Activated naive CD8-positive, alpha-beta T cell treated with anti-CD3 and anti-CD28 coated beads, Interleukin-2, amount 50 U/mL, for 24 hours (primary cell): ENCODE measurements at regions not wholly inside any gene's neighbourhood (a gene's known extent, or its start where the extent isn't known, plus 50 kb on each side); places are given as distances from the start of the nearest gene placed in this dataset.

Experiments used
- ATAC-seq: fragments of 150-1000 bp; cut with Tn5 transposase; one replicate; pipeline ENCODE4 v1.10.0; 2021
- DNase-seq: peaks from one replicate; pipeline ENCODE4 v3.0.0; 2021
- H3K27ac Mint-ChIP-seq: one replicate; pipeline ENCODE4 v1.8.0; 2021; ENCODE audit warnings: mild to moderate bottlenecking, mixed read lengths
- H3K27me3 Mint-ChIP-seq: one replicate; pipeline ENCODE4 v1.8.0; 2021; ENCODE audit warnings: mixed read lengths
- H3K36me3 Mint-ChIP-seq: one replicate; pipeline ENCODE4 v1.8.0; 2021; ENCODE audit warnings: low read depth, mixed read lengths
- H3K4me1 Mint-ChIP-seq: one replicate; pipeline ENCODE4 v1.8.0; 2021; ENCODE audit warnings: mixed read lengths
- H3K4me3 Mint-ChIP-seq: one replicate; pipeline ENCODE4 v1.8.0; 2021; ENCODE audit warnings: mild to moderate bottlenecking, moderate library complexity, mixed read lengths
- H3K9me3 Mint-ChIP-seq: one replicate; pipeline ENCODE4 v1.8.0; 2021; ENCODE audit warnings: mixed read lengths

DNA sequence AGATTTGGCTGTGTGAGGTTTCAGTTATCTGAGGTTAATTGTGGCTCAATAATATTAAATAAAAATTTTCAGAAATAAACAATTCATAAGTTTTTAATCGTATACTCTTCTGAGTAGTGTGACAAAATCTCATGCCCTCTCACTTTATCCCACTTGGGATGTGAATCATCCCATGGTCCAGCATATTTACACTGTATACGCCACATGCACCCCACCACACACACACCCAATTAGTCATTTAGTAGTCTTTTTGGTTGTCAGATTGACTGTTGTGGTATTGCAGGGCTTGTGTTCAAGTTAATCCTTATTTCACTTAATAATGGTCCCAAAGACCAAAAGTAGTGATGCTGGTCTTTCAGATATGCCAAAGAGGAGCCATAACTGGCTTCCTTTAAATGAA lies 66.4 kb upstream of the PCDH9 start:
- peaks cover 5% of the 10 kb centered on the region for H3K9me3 Mint-ChIP-seq
- H3K4me1 Mint-ChIP-seq, result no peaks in the 10 kb centered on the region
- no peak overlapping the region for H3K27ac Mint-ChIP-seq
- no peak overlapping the region for H3K4me3 Mint-ChIP-seq
- H3K27me3 Mint-ChIP-seq, result no peaks in the 10 kb centered on the region
- no peaks in the 10 kb centered on the region for H3K36me3 Mint-ChIP-seq
- ATAC-seq (no peak), DNase-seq (no peak)

DNA sequence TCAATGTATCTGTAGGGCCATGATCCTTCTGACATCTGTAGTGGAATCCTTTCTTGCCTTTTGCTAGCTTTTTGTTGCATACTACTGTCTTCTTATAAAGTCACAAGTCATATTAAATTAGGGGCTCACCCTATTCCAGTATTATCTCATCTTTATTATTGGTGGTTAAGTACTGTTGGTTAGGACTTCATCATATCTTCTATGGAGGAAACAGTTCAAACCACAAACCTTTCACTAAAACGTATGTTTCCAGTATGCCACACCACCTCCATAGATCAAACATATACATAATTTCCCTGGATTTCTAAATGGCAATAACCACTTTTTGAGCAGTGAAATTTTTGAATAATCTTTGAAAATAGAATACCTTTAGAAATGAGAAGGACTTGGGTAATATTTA lies 62.8 kb upstream of the PCDH9 start:
- no peak overlapping the region for H3K4me3 Mint-ChIP-seq
- ATAC-seq (no peak), DNase-seq (no peak)
- peaks cover 11% of the 10 kb centered on the region for H3K9me3 Mint-ChIP-seq
- H3K27me3 Mint-ChIP-seq, result no peaks in the 10 kb centered on the region
- no peaks in the 10 kb centered on the region for H3K36me3 Mint-ChIP-seq
- H3K4me1 Mint-ChIP-seq, result no peaks in the 10 kb centered on the region
- no peak overlapping the region for H3K27ac Mint-ChIP-seq

DNA sequence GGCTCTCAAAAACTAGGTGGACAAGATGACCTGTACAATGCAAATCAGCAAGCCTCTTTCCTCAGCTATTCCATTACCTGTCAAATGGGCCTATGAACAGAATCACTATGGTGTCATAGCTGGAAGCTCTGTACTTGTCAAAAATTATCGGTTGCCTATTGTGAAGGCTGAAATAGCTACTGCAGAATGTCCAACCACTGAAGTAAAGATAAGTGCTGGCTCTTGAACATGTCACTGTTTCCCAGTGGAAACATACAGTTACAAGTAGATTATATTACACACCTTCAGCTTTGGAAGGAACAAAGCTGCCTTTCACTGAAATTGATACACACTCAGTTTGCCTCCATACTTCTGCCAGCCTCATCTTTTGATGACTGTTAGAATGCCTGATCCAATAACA lies 55.5 kb upstream of the PCDH9 start:
- Mint-ChIP-seq H3K36me3 (no peaks in the 10 kb centered on the region), H3K27ac (no peak overlapping the region), H3K27me3 (no peaks in the 10 kb centered on the region), H3K9me3 (peaks cover 9% of the 10 kb centered on the region), H3K4me3 (no peak overlapping the region), H3K4me1 (no peaks in the 10 kb centered on the region)
- DNase-seq (no peak), ATAC-seq (no peak)

DNA sequence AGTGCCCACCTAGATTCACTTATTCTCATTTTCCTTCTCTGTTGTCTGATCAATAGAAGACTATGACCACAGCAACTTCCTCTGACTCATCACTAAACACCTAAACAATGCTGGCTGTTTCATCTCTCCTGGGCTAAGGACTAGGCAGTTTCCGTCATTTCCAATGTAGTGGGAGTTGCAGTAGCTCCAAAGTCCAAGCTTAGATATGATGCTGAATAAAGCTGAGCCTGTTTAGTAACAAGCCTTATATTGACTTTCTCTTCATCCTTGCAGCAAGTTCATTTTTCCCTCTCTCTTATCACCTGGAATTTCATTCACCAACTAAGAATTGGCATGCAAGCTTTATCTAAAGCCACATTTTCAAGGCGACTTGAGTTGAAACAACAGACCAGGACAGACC lies 53.5 kb upstream of the PCDH9 start:
- DNase-seq (no peak), ATAC-seq (no peak)
- Mint-ChIP-seq H3K27ac (no peak overlapping the region), H3K9me3 (peaks cover 3% of the 10 kb centered on the region), H3K4me1 (no peaks in the 10 kb centered on the region), H3K36me3 (no peaks in the 10 kb centered on the region), H3K27me3 (no peaks in the 10 kb centered on the region), H3K4me3 (no peak overlapping the region)

DNA sequence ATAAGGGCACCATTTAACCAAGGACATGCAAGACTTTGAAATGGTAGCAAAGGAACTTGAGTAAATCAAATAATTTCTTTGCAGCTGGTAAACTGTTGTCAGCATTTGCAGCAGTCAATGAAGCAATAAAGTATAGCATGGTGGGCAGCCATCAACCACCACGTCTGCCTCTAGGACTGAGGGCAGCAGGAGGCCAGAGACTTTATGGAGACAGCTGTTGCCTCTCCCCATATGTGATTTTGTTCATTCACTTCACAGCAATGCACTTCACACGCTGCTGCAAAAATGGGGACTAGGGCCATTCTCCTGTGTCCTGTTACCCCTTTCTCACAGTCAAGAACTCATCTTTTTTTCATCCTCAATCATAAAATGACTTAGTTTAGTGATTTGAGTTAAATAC lies 51.3 kb upstream of the PCDH9 start:
- Mint-ChIP-seq H3K27me3 (no peaks in the 10 kb centered on the region), H3K4me3 (no peak overlapping the region), H3K4me1 (no peaks in the 10 kb centered on the region), H3K9me3 (peaks cover 3% of the 10 kb centered on the region), H3K36me3 (no peaks in the 10 kb centered on the region), H3K27ac (no peak overlapping the region)
- ATAC-seq (no peak), DNase-seq (no peak)
